ENCODE measurements at regions not wholly inside any gene's neighbourhood (a gene's known extent, or its start where the extent isn't known, plus 50 kb on each side); places are given as distances from the start of the nearest gene placed in this dataset.

DNA sequence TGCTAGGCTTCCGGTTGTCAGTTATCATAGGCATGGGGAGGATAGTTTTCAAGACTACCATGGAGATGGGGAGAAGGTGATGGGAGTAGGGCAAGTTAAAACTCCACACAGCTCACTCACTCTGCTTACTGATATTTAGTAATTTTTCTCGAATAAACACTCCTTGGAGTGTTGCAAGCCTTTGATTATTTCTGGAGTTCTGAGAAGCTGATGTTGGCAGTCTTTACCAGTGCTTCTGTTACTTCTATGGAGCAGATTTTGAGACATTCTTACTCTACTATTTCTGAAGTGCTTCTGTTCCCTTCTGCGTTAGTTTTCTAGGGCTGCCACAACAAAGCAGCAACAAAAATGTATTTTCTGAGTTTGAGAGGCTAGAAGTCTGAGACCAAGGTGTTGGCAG is 104.4 kb downstream of the CH25H start:
- no peak overlapping the region for H3K4me3 ChIP-seq (ENCODE audit: low read depth, low read length)
- no peaks in the 10 kb centered on the region for H3K27me3 ChIP-seq (ENCODE audit: control insufficient read depth, insufficient read depth, low read length)
- TF ChIP-seq, protein P1, sequence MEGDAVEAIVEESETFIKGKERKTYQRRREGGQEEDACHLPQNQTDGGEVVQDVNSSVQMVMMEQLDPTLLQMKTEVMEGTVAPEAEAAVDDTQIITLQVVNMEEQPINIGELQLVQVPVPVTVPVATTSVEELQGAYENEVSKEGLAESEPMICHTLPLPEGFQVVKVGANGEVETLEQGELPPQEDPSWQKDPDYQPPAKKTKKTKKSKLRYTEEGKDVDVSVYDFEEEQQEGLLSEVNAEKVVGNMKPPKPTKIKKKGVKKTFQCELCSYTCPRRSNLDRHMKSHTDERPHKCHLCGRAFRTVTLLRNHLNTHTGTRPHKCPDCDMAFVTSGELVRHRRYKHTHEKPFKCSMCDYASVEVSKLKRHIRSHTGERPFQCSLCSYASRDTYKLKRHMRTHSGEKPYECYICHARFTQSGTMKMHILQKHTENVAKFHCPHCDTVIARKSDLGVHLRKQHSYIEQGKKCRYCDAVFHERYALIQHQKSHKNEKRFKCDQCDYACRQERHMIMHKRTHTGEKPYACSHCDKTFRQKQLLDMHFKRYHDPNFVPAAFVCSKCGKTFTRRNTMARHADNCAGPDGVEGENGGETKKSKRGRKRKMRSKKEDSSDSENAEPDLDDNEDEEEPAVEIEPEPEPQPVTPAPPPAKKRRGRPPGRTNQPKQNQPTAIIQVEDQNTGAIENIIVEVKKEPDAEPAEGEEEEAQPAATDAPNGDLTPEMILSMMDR (IDR thresholded peaks at IDR 0.05; ENCODE audit: insufficient read depth, low read length, poor library complexity, severe bottlenecking), result no peak
- H3K36me3 ChIP-seq (ENCODE audit: control insufficient read depth, insufficient read depth, low read length), result no peaks in the 10 kb centered on the region
- no peak for DNase-seq (ENCODE audit: low read depth)

GRCh38 chr10:89101943-89102342 is 105.2 kb downstream of the CH25H start:
- H3K36me3 ChIP-seq (ENCODE audit: control insufficient read depth, insufficient read depth, low read length), result no peaks in the 10 kb centered on the region
- TF ChIP-seq, protein P1 (IDR thresholded peaks at IDR 0.05; ENCODE audit: insufficient read depth, low read length, poor library complexity, severe bottlenecking), result no peak
- DNase-seq (ENCODE audit: low read depth), result no peak
- H3K4me3 ChIP-seq (ENCODE audit: low read depth, low read length), result no peak overlapping the region
- no peaks in the 10 kb centered on the region for H3K27me3 ChIP-seq (ENCODE audit: control insufficient read depth, insufficient read depth, low read length)

DNA sequence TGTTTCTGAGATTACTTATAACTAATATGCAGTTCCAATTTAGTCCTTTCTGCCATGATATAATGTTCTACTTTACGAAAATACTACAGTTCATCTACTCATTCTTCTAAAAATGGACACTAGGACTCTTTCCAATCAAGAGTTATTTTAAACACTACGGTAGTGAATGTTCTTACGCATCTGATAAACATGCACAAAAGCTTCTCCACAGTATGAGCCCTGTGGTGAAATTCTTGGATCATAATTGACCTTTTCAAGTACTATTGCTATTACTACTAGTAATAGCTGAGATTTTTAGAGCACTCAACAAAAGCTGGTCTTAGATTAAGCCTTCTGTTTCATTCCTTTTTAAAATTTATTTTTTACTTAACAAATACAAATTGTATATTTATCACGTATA is 106.4 kb downstream of the CH25H start:
- no peak overlapping the region for H3K4me3 ChIP-seq (ENCODE audit: low read depth, low read length)
- no peak for DNase-seq (ENCODE audit: low read depth)
- H3K27me3 ChIP-seq (ENCODE audit: control insufficient read depth, insufficient read depth, low read length), result no peaks in the 10 kb centered on the region
- H3K36me3 ChIP-seq (ENCODE audit: control insufficient read depth, insufficient read depth, low read length), result no peaks in the 10 kb centered on the region
- TF ChIP-seq, protein P1 (IDR thresholded peaks at IDR 0.05; ENCODE audit: insufficient read depth, low read length, poor library complexity, severe bottlenecking), result no peak

- DNase-seq (ENCODE audit: low read depth), result no peak
- H3K4me3 ChIP-seq (ENCODE audit: low read depth, low read length), result no peak overlapping the region
- TF ChIP-seq, protein P1 (IDR thresholded peaks at IDR 0.05; ENCODE audit: insufficient read depth, low read length, poor library complexity, severe bottlenecking), result no peak
- H3K36me3 ChIP-seq (ENCODE audit: control insufficient read depth, insufficient read depth, low read length), result no peaks in the 10 kb centered on the region
- H3K27me3 ChIP-seq (ENCODE audit: control insufficient read depth, insufficient read depth, low read length), result no peaks in the 10 kb centered on the region
Measured at GRCh38 chr10:89097226-89097625, 106.6 kb downstream of the FAS start.

DNA sequence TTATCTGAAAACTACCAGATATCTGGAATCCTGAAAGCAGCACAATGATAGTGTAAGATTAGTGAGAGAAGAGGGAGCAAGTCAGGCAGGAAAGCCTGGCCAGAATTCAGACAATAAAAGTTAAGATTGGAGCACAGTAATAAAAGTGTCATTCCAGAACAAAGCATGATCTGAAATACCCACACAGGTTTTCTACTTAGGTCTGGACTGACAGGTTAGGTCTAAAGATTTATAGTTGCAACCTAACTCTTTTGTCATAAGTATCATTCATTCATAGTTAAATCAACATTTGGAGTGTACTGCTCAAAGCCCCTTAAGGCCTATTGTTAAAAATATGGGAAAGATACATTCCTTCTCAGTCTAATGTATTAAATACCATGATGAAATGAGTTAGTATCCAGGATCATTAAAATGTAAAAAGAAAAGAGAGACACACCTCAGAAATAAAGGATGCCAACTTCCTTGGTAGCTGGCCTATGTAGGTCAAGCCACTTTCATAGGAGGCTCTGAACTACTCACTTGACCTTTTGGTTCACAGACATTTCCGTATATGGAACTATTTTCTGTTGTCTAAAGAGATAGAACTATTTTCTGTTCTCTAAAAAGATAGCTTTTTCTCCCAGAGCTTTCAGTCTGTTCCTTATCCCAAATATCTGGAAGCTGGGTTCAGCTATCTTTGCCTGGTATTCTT is 105.2 kb downstream of the FAS start:
- Histone ChIP-seq H3K36me3 (ENCODE audit: control insufficient read depth, insufficient read depth, low read length) (no peaks in the 10 kb centered on the region), H3K27me3 (ENCODE audit: control insufficient read depth, insufficient read depth, low read length) (no peaks in the 10 kb centered on the region), H3K4me3 (ENCODE audit: low read depth, low read length) (no peak overlapping the region)
- no peak for DNase-seq (ENCODE audit: low read depth)
- TF ChIP-seq, protein P1 (IDR thresholded peaks at IDR 0.05; ENCODE audit: insufficient read depth, low read length, poor library complexity, severe bottlenecking), result no peak

DNA sequence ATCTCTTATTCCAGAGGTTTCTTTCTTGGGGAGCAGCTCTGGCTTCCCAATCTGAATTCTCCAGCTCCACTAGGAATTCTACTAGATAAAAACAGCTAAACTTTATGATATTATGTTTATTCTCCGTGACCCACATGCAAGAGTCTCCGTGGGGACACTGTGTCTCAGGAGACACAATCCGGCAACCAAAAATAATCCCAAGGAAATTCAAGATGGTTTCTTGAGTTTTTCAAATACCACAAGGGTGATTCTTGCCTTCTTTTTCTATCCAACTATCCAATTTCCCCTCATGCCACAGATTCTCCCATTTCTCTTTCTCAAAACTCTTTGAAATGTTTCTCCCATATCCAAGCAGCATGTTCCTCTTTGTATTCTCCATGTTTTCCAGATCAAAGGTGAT is 103.1 kb downstream of the FAS start:
- no peaks in the 10 kb centered on the region for H3K27me3 ChIP-seq (ENCODE audit: control insufficient read depth, insufficient read depth, low read length)
- TF ChIP-seq, protein P1 (IDR thresholded peaks at IDR 0.05; ENCODE audit: insufficient read depth, low read length, poor library complexity, severe bottlenecking), result no peak

More for the DNA sequence above, 103.1 kb downstream of the FAS start:
- Histone ChIP-seq H3K36me3 (ENCODE audit: control insufficient read depth, insufficient read depth, low read length) (no peaks in the 10 kb centered on the region), H3K4me3 (ENCODE audit: low read depth, low read length) (no peak overlapping the region)
- no peak for DNase-seq (ENCODE audit: low read depth)

Measured in kidney epithelial cell (primary cell).